ENCODE measurements at regions not wholly inside any gene's neighbourhood (a gene's known extent, or its start where the extent isn't known, plus 50 kb on each side); places are given as distances from the start of the nearest gene placed in this dataset.

DNA sequence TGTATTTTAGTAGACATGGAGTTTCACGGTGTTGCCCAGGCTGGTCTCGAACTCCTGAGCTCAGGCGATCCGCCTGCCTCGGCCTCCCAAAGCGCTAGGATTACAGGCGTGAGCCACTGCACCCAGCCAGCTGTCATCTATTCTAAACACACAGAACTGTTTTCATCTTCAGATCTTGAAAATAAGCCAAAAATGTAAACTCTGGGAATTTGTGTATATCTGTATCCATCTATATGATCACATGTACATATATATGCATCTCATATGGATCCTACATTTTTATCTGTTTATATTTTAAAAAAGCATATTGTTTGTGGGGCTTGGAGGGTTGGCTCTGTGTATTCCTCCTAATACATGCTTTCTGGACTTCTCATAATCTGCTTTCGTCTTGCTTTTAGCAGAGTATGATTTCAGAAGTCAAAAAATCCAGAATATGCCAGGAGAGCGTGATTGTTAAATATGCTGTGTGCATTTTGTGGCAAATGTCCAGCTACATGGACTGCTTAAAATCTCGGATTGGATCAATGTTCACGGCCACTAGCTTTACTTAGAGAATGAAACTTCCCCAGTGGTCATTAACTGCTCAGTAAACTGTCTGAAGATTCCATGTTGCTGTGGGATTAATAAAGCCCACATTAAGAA is 274.4 kb upstream of the IRX1 start:
- DNase-seq (ENCODE audit: low read depth) = no peak

DNA sequence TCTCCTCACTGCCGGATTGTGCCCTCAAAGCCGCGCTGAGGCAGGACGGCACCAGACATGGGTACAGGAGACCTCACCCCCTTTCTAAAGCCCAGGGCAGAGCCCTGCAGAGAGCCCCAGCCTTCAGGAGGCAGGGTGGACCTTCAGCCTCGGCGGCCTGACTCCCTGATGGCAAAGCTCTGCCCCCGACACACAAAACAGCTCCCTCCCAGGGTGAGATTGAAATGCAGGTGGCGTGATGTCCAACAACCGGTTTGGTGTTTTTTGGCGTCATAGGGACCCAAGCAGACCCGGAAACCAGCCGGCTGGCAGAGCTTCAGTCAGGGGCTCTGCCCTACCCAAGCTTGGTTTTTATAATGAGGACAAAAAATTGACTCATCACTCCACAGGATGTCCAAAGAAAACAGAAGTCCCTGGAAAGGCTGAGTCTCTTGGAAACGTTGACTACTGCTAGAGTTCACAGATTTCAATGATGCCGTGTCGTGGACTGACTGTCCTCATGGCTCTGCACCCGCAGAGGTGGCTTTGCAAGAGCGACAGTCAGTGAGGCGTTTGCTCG is 275.2 kb upstream of the IRX1 start:
- DNase-seq (ENCODE audit: low read depth) = peak; percentile 77

DNA sequence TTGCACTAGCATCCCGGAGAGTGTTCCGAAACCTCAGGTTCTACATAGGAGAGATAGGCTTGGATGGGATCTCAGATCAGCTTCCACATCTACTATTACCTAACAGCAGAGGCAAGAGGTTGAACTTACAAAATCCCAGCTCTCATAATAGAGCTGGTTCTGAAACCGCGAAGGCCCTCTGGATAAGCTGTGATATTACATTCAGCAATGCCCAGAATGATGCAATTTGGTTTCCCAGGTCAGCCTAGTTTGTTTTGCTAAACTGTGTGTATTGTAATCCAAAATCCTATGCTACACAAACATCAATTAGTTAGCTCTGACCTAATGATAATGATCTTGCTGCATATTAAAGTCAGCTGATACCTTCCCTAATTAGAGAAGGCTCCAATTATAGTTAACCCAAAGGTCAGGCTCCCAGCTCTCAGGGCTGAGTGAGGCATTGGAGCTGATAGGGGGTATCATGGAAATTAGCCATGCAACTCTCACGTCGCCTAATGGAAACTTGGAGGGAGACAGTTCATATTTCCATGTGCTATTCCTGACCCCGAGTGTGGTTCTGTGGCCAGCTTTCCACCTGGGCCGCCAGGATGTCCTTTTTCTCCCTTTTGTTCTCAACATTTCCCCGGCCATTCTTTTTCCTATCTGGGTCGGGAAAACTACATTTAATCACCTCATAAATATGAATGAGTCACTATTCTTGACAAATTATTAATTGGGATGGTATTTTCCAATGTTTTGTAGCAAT is 278.4 kb upstream of the IRX1 start:
- no peak for DNase-seq (ENCODE audit: low read depth)

DNA sequence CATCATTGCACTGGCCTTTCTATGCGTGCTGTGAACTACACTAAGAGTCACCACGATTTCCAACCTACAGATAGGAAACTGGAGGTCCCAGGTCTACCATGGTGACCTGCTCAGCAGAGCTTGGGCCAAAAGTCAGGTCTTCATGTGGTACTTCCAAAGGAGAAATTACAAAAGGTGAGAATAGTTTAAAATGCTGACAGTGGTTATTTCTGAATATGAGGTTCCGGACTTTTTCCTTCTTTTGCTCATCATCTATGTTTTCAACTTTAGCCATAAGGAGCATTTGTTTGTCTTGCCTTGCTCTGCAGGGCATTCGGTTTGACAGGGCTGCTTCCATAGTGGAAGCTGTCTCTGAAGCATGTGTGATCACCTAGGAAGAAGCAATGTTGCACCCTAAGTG is 282.1 kb upstream of the IRX1 start:
- DNase-seq (ENCODE audit: low read depth) = no peak

DNA sequence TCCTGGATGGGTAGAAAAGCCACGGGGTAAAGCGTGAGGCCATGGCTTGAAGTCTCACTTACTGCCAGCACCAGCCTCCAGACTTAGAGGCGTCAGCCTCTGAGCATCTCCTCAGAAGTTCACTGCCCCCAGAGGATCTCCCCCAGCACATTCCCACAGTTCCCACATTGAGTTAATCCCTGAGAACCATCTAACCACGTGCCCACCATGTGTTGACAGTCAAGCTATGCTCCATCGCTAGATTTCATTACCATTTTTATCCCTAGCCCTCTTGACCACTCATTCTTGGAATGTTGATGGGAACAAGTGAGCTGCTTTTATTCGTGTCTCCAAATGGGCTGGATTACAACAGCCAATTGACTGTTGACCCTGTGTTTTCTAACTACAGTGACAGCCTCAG is 283.3 kb upstream of the IRX1 start:
- no peak for DNase-seq (ENCODE audit: low read depth)

DNA sequence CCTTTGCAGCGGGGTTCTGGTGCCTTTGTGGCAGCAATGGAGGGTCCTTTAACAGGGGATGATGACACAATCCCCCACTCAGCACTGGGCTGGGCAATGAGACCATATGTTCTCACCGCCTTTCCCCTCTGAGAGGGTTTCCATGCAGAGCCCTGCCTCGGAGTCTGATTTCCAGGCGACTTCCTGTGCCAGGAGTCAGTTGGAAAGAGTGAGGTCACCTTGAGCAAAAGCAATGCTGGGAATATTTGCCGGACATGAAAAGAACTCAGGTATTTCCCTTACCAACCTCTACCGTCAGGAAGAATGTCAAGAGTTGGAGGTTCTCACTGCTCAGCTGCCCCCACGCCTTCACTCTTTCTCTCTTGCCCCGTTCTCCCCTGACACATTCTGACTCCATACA is 284.2 kb upstream of the IRX1 start:
- DNase-seq (ENCODE audit: low read depth) = peak; percentile 79

DNA sequence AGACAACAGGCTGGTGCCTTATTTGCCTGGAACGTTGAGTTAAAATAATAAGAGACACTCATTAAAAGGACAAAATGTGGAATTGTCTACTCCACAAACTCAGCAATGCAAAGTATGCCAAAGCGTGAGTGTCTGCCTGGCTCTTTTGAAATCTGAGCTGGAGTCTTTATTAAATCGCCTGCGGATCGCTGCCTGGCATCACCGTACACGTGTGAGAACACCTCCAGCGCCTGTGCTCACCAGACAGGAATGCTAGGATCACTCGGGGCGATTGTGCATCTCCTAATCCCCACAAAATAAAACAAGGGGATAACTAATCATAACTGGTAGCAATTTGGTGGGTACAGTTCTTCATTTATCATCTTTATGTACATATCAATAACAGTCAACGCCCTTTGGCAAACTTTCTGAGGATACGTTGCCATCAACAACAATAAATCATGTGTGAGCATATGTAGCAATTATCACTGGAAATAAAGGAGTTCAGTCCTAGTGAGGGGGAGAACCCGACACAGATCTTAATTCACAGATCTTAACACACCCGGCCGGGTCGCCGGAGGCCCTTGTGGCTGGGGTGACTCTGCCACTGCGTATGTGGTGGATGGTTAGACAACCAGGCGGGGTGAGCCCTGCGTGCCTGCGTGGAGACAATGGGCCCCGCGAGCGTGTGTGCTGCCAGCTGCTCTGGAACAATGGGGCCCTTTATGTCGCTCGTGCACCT is 284.9 kb upstream of the IRX1 start:
- peak; percentile 97 for DNase-seq (ENCODE audit: low read depth)

DNA sequence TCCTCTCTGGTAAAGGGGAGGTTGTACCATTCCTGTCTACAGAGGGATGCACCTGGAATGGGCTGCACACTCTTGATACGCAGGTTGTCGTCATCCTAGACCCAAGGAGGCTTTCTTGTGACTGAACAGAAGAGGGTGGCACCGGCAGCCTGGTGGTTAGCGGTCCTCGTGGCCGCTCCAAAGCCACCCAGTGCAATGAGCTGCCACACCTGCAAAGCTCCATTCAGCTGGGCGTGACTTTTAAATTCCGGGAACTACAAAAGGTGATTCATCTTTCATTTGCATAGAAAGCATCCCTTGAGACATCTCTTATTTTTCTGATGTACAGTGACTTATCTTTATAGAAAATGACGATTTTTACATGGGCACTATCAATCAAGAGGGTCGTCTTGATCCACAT is 286.1 kb upstream of the IRX1 start:
- no peak for DNase-seq (ENCODE audit: low read depth)

DNA sequence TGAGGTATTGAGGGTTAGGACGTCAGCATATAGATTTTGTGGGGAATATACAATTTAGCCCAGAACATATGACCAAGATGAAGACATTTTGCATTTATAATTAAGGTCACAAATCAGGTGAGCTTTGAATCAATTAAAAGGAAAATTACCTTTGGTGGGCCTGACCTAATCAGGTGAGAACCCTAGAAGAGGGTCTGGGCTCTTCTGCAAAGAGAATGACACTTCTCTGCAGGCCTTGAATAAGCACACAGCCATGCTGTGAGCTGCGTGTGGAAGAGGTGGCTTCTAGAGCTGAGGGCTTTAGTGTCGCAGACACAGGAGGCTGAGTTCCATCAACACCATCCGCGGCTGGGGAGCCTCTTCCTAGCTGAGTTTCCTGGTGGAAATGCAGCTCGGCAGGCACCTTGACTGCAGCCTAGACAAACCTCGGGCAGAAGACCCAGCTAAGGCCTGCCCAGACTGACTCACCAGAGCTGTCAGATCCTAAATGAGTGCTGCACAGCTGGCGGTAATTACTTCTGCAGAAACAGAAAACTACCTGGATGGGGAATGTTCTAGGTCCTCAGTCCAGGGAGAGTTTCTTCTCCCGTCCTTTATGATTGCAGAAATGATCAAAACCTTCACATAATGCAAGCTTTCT is 287.5 kb upstream of the IRX1 start:
- DNase-seq (ENCODE audit: low read depth) = peak; percentile 54

DNA sequence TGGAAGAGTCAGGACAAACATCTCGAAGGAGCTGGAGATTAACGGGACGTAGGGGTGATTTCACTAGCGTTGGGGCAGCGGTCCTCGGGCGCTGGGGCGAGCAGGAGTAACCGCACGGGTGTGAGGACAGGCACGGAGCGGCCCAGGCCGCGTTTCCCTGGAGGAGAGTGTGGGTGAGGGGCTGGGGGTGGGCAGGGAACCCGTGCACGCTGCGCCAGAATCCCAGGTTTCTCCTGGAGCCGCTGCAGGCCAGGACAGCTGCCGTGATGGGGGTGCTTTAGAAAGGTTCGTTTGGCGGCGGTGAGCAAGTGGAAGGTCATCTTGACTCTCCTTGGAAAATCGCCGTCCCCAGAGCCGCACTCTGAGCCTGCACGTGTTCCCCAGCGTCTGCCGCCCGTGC is 290.2 kb upstream of the IRX1 start:
- DNase-seq (ENCODE audit: low read depth) = no peak

DNA sequence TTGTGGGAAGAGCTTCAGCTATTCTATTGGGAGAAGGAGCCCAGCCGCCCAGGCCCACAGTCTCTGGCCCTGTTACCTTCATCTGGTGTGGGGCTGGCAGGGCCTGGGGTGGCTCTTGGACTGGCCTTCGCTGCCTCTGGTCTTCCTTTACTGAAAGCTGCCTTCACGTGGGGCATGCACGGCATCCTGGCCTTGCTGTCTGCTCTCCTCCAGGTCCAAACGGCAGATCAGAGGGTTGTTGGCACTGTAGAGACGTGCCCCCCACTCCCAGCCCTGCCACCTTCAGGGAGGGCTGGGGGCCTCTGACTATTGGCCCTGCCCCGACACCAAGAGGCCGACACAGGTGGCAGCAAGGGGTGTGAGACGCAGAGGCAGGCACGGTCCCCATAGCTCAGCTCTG is 291.3 kb upstream of the IRX1 start:
- DNase-seq (ENCODE audit: low read depth) = no peak

DNA sequence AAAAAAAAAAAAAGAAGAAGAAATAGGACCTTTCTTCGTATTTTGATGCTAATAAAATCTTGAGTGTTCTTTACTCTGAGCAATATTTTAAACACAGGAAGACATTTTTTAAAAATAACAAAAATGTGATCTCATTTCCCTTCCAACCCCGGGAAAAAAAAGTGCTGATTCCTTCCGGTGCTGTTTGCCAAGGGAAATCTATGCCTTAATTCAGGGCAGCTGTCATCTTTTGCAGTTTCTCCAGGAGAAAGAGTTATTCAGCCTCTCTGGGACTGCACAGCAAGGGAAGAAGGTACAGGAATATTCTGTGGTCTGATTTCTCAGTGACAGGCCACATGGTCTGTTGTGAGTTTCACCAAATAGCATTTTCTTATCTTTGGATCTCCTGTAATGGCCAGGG is 291.9 kb upstream of the IRX1 start:
- DNase-seq (ENCODE audit: low read depth) = peak; percentile 44

DNA sequence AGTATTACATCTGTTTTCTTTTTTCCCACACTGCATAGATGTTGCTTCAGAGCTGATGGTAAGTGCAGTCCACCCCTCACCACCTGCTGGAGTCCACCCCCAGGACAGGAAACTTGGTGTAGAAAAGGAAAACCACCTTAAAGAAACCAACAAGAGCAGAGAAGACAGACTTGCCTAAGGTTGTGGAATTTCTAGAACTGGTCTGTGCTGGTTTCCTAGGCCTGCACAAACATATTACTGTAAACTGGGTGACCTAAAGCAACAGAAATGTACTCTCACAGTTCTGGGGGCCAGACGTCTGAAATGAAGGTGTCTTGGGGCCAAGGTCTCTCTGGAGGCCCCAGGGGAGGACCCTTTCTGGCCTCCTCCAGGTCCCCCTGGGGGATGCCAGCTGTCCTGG is 293.4 kb upstream of the IRX1 start:
- DNase-seq (ENCODE audit: low read depth) = no peak

DNA sequence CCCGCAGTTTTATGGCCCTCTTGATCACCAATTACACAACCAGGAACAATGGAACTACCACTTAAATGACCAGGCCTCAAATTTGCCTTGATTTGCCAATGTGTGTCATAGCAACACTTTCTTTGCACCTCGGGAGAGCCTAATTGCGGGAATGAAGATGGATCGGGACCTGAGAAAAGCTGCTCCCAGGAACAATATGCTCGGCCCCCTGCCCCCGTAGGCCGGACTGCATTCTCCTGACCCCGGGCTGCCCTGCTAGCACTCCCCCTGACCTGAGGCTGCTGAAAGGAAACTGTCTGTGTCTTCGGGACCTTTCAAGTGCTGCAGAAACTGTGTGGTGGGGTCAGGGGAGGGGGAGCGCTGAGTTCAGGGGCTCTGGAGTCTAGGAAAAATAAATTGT is 294.3 kb upstream of the IRX1 start:
- DNase-seq (ENCODE audit: low read depth) = no peak

DNA sequence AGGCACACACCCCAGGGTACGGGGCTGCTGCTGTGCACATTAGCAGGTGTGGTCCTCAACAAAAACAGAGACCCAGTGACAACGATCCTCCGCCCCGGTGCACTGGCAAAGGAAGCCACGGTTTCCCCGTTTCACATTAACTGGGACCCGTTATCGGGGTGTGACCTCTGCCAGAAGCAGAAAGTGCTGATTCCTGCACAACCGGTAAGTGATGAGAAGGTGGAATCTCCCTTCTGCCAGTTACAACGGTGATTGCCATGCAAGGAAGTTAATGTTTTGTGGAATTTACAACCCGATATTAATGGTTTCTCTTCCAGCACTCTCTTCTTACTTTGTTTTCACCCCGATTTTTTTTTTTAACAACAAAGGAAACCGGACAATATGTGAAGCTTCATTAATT is 294.9 kb upstream of the IRX1 start:
- DNase-seq (ENCODE audit: low read depth) = no peak

DNA sequence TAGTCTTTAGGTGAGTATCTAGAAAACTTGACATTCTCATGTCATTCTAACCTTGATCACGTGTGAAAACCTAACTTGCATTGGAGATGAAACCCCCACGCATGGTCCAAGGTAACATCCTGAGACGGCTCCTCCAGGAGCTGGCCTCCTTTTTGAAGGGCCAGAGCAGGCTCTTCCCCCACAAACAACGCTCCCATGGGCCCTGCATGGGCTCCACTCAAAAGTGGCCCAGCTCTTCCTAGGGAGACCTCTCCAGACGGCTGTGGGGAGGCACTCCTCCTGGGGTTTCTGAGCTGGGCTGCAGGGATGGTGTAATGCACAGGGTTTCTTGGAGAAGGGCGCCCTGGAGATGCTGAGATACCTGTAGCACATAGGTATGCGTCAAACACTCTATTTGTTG is 296.2 kb upstream of the IRX1 start:
- DNase-seq (ENCODE audit: low read depth) = no peak

DNA sequence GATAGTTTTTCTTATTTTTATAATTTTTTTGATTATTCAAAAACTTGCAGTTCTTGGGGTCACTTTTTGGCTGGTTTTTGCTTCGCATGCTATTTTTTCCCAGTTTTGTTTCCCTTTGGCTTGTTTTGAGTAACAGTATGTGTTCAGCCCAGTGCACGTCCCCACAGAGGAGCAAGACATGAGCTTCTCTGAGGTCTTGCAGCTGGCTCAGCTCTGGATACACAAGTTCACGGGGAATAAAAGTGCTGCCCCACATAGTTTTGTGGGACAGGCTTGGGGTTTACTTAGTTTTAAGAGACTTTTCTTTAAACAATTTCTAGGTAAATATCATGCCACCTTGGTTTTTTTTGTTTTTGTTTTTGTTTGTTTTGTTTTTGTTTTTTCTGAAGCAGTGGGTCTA is 297.8 kb upstream of the IRX1 start:
- DNase-seq (ENCODE audit: low read depth) = no peak

DNA sequence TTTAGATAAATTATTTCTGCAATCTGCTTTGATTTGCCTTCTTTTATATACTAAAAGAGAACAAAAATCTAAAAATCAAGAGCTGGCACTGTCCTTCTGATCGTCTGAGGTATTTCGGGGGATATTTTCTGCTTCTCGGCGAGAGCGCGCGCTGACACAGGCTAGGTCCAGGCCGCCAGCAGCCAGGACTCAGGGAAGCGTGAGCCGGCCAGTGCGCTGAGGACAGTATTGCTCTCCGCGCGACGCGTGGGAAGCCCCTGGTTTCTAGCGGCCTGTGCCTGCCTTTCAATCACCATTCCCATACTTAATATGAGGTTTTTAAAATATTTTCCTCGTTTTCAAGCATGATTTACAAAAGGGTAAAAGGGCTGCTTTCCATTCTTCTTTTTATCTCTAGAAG is 307.3 kb upstream of the IRX1 start:
- DNase-seq (ENCODE audit: low read depth) = no peak

DNA sequence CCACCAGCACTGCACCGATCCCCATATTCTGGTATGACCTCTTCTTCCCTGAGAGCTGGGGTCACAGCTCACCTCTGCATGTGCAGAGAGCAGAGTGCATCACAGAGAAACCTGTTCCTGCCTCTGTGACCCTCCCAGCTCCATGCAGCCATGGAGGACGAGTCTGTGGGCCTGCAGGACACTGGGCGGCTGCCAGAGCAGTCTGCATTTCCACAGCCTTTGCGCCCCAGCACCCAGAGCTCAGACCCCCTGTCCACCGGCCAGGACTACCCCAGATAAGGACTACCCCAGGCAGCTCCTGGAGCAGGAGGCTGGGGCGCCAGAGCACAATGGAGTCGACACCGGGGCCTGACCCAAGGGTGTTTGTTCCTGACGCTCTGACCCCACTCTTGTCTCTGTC is 308.1 kb upstream of the IRX1 start:
- no peak for DNase-seq (ENCODE audit: low read depth)

DNA sequence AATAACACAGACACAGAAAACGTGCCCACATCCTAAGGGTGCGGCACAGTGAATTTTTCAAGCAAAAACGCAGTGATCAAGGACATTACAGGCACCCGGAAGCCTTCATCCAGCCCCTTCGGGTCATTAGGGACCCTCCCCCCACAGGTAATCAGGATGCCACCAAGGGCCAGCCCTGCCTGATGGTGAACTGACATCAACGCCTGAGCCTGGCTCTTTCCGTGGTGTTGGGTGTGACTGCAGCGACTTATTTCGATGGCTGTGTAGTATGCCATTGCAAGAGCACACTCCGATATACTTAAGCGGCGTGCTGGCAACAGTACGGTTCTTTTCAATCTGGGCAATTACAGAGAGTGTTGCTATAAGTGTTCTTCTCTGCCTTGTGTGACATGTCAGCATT is 310.0 kb upstream of the IRX1 start:
- no peak for DNase-seq (ENCODE audit: low read depth)

DNA sequence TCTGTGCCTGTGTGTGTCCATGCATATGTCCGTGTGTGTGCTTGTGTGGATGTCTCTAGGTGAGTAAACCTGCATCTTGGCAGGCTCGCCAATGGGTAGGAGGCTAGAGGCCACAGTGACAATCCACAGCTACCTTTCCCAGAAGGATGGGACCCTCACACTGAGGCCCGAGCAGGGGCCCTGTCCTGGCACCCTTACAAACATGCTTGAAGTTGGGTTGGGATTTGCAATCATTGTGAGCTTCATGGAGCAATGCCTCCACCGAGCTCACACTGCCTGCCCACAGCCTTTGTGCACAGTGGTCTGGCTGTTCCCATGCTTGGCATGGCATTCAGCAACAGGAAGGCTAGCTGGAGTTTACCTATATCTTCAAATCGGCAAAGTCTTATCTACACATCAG is 311.1 kb upstream of the IRX1 start:
- DNase-seq (ENCODE audit: low read depth) = no peak

DNA sequence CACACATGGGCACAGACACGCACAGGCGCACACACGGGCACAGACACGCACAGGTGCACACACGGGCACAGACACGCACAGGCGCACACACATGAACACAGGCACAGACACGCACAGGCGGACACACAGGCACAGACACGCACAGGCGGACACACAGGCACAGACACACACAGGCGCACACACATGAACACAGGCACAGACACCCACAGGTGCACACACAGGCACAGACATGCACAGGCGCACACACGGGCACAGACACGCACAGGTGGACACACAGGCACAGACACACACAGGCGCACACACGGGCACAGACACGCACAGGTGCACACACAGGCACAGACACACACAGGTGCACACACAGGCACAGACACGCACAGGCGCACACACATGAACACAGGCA is 312.8 kb upstream of the IRX1 start:
- DNase-seq (ENCODE audit: low read depth) = no peak

DNA sequence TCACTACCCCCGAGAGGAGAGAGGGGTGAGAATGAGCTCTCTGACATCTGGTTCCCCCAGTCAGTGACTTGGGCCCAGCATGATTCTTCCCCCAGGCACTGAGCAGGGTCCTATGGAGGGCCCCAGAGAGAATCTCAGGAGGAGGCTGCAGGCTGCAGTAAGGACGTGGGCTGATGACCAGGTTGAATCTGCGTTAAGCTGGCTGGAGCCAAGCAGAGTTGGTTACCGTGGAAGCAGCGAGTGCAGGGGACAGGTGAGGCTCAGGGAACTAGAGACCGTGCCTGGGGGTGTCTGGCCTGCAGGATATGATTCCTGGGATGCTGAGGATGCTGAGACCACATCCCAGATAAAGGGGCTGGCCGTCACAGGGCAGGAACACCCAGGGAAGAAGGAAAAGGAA is 314.3 kb upstream of the IRX1 start:
- no peak for DNase-seq (ENCODE audit: low read depth)
